Activated CD8-positive, alpha-beta T cell treated with anti-CD3 and anti-CD28 coated beads for 36 hours (primary cell): ENCODE measurements at regions not wholly inside any gene's neighbourhood (a gene's known extent, or its start where the extent isn't known, plus 50 kb on each side); places are given as distances from the start of the nearest gene placed in this dataset.

Experiments
- ATAC-seq: fragments of 200-7000 bp; cut with Tn5 transposase; one replicate; pipeline ENCODE4 v1.10.0; 2021; ENCODE audit warnings: mild to moderate bottlenecking, moderate library complexity
- CTCF ChIA-PET: fragments of 350-600 bp; sonication (Branson Sonifier 250); formaldehyde crosslinking; loops from one replicate; lab custom pipeline; 2021; ENCODE audit warnings: antibody characterized with exemption; lab: Charles Lee
- POLR2A ChIA-PET: fragments of 350-600 bp; sonication (Branson Sonifier 250); formaldehyde crosslinking; loops from one replicate; lab custom pipeline; 2021; ENCODE audit warnings: antibody characterized with exemption; lab: Charles Lee
- DNase-seq: peaks from one replicate; pipeline ENCODE4 v3.0.0-alpha.2; 2020
- H3K27ac Mint-ChIP-seq: one replicate; pipeline ENCODE4 v1.8.0; 2021; ENCODE audit warnings: mild to moderate bottlenecking, mixed read lengths
- H3K27me3 Mint-ChIP-seq: one replicate; pipeline ENCODE4 v1.8.0; 2021; ENCODE audit warnings: mixed read lengths
- H3K36me3 Mint-ChIP-seq: one replicate; pipeline ENCODE4 v1.8.0; 2021; ENCODE audit warnings: low read depth, mixed read lengths
- H3K4me1 Mint-ChIP-seq: one replicate; pipeline ENCODE4 v1.8.0; 2021; ENCODE audit warnings: low read depth, mixed read lengths
- H3K4me3 Mint-ChIP-seq: one replicate; pipeline ENCODE4 v1.8.0; 2021; ENCODE audit warnings: mild to moderate bottlenecking, moderate library complexity, mixed read lengths
- H3K9me3 Mint-ChIP-seq: one replicate; pipeline ENCODE4 v1.8.0; 2021; ENCODE audit warnings: mixed read lengths
- intact Hi-C: fragments of 100-400 bp; cut with micrococcal nuclease; formaldehyde crosslinking; loops from one replicate; pipeline ENCODE4 v1.10.0; 2022
- TF ChIP-seq, protein P1 (sequence below): fragments of 200-600 bp; IDR thresholded peaks from one replicate; pipeline ENCODE4 v1.8.0; 2022; ENCODE audit warnings: antibody characterized with exemption, mild to moderate bottlenecking

DNA sequence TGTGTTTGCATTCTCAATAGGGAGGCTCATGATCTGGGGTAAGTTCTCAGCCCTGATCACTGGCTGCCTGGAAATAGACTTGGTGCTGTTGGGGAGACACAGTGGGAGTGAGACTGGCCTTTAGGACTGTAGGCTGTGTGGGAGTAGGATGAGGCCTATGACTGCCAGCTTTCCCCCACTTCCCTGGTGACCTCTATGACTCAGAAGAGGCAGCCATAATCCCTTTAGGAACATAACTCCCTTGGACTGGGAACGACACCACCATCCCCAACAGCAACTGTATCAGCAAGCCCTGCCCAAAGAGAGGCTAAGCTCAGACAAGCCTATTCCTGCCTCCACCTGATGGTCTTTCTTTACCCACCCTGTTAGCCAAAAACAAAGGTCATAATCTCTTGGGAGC, 91.3 kb downstream of the SUCNR1 start:
- H3K4me1 Mint-ChIP-seq: no peaks in the 10 kb centered on the region
- CTCF ChIA-PET: no interaction called here
- POLR2A ChIA-PET: no interaction called here
- TF ChIP-seq, protein P1, sequence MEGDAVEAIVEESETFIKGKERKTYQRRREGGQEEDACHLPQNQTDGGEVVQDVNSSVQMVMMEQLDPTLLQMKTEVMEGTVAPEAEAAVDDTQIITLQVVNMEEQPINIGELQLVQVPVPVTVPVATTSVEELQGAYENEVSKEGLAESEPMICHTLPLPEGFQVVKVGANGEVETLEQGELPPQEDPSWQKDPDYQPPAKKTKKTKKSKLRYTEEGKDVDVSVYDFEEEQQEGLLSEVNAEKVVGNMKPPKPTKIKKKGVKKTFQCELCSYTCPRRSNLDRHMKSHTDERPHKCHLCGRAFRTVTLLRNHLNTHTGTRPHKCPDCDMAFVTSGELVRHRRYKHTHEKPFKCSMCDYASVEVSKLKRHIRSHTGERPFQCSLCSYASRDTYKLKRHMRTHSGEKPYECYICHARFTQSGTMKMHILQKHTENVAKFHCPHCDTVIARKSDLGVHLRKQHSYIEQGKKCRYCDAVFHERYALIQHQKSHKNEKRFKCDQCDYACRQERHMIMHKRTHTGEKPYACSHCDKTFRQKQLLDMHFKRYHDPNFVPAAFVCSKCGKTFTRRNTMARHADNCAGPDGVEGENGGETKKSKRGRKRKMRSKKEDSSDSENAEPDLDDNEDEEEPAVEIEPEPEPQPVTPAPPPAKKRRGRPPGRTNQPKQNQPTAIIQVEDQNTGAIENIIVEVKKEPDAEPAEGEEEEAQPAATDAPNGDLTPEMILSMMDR: no peak
- intact Hi-C loops: no loop called here
- ATAC-seq (no peak), DNase-seq (no peak)
- H3K27ac Mint-ChIP-seq: no peak overlapping the region
- no peaks in the 10 kb centered on the region for H3K36me3 Mint-ChIP-seq
- H3K27me3 Mint-ChIP-seq: peaks cover 2% of the 10 kb centered on the region
- no peak overlapping the region for H3K4me3 Mint-ChIP-seq
- H3K9me3 Mint-ChIP-seq: no peaks in the 10 kb centered on the region

DNA sequence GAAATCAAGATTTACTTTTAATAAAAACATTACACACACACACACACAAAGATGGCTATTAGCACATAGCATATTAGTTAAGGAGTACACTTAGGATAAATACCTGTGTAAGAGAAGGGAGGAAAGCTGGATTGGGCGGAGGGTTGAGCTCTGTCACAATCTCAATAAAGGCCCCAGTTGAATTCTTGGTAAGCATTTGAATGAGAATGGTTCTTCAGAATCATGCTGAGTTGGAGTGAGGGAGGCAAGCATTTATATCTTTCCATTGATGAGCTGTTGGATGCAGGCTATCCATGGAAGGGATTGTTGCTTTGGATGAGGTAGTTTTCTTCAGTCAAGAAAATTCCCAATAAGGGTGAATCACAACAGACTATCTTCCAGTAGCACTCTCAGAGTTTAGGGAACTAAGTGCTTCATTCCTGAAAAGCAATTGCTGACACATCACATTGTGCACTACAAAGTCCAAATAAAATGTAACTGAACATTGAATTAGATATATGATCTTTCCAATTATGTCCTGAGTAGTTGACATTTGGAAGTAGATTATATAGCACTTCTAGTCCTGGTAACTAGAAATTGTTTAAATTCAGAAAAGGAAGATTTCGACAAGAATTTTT, 95.7 kb downstream of the SUCNR1 start:
- no peak for ATAC-seq
- ChIA-PET POLR2A (no interaction called here), CTCF (no interaction called here)
- Mint-ChIP-seq H3K27ac (no peak overlapping the region), H3K9me3 (no peaks in the 10 kb centered on the region), H3K4me3 (no peak overlapping the region), H3K36me3 (no peaks in the 10 kb centered on the region), H3K27me3 (no peaks in the 10 kb centered on the region), H3K4me1 (no peaks in the 10 kb centered on the region)
- TF ChIP-seq, protein P1: no peak
- intact Hi-C loops: no loop called here
- DNase-seq: no peak

DNA sequence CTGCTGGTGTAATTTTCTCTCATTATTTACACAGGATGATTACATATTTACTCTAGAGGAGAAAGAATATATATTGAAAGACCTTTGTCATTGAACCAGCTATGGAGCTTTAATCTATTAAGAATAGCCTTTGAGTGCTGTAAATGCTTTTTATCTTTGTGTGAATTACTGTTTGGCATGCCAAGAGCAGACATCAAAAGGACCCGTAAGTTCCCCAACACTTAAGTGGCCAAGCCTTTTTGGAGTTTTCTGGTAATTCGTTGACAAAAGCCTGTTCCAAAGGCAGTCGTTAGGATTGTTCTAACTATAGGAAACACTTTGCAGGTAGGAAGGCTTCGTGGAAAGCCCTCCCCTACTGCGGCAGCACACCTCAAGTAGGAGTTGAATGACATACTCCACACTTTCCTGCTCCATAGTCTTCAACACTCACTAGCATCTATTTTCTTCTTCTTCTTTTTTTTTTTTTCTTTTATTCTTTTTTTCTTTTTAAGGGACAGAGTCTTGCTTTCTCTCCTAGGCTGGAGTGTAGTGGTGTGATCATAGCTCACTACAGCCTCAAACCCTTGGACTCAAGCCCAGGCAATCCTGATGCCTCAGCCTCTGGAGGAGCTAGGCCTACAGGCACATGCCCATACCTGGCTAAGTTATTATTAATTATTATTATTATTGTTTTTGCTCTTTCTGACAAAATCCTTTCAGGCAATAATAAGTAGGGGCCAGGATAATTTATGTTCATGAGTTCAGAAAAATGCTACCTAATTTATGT, 98.6 kb downstream of the SUCNR1 start:
- H3K9me3 Mint-ChIP-seq: no peaks in the 10 kb centered on the region
- ATAC-seq (no peak), DNase-seq (no peak)
- no peak overlapping the region for H3K27ac Mint-ChIP-seq
- TF ChIP-seq, protein P1: no peak
- ChIA-PET CTCF (no interaction called here), POLR2A (no interaction called here)
- no peak overlapping the region for H3K4me3 Mint-ChIP-seq
- intact Hi-C loops: no loop called here
- H3K4me1 Mint-ChIP-seq: no peaks in the 10 kb centered on the region
- no peaks in the 10 kb centered on the region for H3K27me3 Mint-ChIP-seq
- H3K36me3 Mint-ChIP-seq: no peaks in the 10 kb centered on the region

DNA sequence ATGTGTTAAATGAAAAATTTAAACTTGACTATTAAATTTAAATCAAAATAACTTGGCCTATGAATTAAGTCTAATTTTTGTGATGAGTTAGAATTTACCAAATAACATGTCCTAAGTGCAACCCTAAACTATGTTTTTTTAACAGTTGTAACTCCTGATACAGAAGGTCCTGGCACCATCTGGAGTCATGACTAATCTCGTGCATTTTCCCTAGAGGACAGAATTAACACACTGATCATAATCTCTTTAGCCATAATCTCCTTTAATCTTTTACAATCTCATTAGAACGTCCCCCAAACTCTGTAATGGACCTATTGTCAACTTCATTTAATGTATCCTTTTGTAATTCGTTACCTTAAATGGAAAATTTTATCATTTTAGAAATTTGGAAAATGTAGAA, 100.6 kb downstream of the SUCNR1 start:
- H3K4me1 Mint-ChIP-seq: no peaks in the 10 kb centered on the region
- POLR2A ChIA-PET: no interaction called here
- intact Hi-C loops: no loop called here
- H3K9me3 Mint-ChIP-seq: no peaks in the 10 kb centered on the region
- no peaks in the 10 kb centered on the region for H3K36me3 Mint-ChIP-seq
- H3K4me3 Mint-ChIP-seq: no peak overlapping the region
- H3K27me3 Mint-ChIP-seq: no peaks in the 10 kb centered on the region
- DNase-seq: no peak
- ATAC-seq: no peak
- H3K27ac Mint-ChIP-seq: no peak overlapping the region
- TF ChIP-seq, protein P1: no peak
- CTCF ChIA-PET: no interaction called here
